ENCODE measurements at regions not wholly inside any gene's neighbourhood (a gene's known extent, or its start where the extent isn't known, plus 50 kb on each side); places are given as distances from the start of the nearest gene placed in this dataset.

- TF ChIP-seq EZH2 (IDR thresholded peaks at IDR 0.05; ENCODE audit: insufficient read depth, poor library complexity, severe bottlenecking) (no peak), EZH2phosphoT487 (IDR thresholded peaks at IDR 0.05; ENCODE audit: insufficient read depth, low read depth) (no peak)
Observed at GRCh38 chr18:34097312-34097711, 127.4 kb downstream of the NOL4 start.
